GM10266 (cell line): ENCODE measurements at regions not wholly inside any gene's neighbourhood (a gene's known extent, or its start where the extent isn't known, plus 50 kb on each side); places are given as distances from the start of the nearest gene placed in this dataset.

Experiments used
- DNase-seq: peaks from one replicate; pipeline ENCODE4 v3.0.0; 2012; ENCODE audit errors: extremely low spot score
- TF ChIP-seq, protein P1 (sequence below): IDR thresholded peaks from 2 replicates; pipeline ENCODE4 v1.5.1; 2012; ENCODE audit warnings: mild to moderate bottlenecking, low read depth; ENCODE audit not compliant: control insufficient read depth, insufficient read depth; ENCODE audit errors: missing control alignments

DNA sequence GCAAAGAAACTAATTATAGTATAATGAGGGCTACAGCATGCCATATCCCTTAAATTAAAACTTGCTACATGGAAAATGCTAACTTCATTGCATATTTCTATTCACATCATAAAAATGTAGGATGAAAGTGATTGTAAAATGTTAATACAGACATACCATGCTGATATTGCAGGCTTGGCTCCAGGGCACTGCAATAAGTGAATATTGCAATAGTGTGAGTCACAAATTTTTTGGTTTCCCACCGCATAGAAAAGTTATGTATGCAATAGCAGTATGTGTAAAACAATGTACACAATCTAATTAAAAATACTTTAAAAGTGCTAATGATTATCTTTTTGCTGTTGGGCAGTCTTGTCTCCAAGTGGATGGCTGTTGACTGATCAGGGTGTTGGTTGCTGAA, 162.1 kb downstream of the CD8B2 start:
- TF ChIP-seq, protein P1, sequence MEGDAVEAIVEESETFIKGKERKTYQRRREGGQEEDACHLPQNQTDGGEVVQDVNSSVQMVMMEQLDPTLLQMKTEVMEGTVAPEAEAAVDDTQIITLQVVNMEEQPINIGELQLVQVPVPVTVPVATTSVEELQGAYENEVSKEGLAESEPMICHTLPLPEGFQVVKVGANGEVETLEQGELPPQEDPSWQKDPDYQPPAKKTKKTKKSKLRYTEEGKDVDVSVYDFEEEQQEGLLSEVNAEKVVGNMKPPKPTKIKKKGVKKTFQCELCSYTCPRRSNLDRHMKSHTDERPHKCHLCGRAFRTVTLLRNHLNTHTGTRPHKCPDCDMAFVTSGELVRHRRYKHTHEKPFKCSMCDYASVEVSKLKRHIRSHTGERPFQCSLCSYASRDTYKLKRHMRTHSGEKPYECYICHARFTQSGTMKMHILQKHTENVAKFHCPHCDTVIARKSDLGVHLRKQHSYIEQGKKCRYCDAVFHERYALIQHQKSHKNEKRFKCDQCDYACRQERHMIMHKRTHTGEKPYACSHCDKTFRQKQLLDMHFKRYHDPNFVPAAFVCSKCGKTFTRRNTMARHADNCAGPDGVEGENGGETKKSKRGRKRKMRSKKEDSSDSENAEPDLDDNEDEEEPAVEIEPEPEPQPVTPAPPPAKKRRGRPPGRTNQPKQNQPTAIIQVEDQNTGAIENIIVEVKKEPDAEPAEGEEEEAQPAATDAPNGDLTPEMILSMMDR: no peak
- DNase-seq: no peak

DNA sequence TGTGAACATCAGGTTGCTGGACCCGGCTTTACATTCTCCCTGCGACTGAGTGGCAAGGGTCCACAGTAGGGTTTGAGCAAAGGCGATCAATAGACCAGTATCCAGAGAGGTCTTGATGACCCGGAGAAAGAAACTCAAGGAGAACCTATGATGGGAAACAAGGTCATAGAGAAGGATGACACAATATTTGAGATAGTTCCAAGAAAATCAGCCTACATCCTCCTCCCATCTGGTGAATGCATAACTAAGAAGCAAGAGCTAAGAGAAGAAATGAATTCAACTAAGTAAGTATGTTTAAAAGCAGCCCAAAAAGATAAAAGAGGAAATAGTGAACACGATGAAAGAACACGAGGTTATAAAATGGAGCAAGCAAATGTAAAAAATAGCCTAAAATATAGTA, 166.3 kb downstream of the CD8B2 start:
- DNase-seq: no peak
- TF ChIP-seq, protein P1: no peak

DNA sequence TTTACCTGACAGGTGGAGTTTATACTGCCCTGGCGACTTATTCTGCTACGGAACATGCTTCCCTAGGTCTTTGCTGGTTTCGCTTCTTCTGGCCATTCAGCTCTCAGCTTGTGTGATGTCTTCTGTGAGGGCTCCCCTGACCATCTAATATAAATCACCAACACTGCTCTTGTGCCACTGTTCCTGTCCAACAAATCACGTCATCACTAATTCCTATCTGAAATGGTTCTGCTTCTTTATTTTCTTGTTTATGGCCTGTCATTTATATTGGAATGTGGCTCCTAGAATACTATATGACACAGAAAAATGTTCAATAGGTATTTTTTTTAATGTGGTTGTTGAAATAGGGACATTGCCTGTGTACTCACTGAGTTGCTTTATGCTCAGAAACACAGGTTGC, 171.5 kb downstream of the CD8B2 start:
- TF ChIP-seq, protein P1: no peak
- DNase-seq: no peak

DNA sequence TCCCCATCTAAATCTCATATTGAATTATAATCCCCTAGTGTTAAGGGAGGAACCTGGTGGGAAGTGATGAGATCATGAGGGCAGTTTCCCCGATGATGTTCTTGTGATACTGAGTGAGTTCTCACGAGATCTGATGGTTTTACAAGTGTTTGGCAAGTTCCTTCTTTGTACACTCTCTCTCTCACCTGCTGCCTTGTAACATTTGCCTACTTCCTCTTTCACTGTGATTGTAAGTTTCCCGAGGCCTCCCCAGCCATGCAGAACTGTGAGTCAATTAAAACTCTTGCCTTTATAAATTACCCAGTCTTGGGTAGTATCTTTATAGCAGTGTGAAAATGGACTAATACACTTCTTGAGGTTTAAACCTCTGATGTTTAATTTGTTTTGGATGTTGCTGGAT, 177.5 kb downstream of the CD8B2 start:
- no peak for DNase-seq
- TF ChIP-seq, protein P1: no peak

DNA sequence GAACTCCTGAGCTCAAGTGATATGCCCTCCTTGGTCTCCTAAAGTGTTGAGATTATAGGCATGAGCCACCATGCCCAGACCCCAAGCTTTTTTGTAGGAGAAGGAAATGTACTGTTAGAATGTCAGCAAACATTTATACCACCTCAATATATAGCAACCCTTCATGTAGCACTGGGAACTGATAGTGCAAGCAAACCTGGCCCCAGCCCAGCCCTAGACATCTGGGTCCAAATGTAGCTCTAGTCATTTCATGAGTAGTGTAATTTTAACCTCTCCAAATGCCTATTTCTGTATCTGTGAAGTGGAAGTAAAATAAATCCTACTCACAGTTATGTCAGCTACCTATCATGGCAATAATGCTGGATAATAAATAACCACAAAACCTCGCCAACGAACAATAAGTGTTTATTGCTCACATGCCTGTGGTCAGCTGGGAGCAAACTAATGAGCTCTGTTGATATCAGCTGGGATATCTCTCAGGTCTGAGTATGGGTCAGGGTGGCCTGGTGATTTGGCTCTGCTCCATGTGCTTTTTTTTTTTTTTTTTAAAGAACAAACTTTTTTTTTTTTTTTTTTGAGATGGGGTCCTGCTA, 180.4 kb downstream of the CD8B2 start:
- TF ChIP-seq, protein P1: no peak
- no peak for DNase-seq

DNA sequence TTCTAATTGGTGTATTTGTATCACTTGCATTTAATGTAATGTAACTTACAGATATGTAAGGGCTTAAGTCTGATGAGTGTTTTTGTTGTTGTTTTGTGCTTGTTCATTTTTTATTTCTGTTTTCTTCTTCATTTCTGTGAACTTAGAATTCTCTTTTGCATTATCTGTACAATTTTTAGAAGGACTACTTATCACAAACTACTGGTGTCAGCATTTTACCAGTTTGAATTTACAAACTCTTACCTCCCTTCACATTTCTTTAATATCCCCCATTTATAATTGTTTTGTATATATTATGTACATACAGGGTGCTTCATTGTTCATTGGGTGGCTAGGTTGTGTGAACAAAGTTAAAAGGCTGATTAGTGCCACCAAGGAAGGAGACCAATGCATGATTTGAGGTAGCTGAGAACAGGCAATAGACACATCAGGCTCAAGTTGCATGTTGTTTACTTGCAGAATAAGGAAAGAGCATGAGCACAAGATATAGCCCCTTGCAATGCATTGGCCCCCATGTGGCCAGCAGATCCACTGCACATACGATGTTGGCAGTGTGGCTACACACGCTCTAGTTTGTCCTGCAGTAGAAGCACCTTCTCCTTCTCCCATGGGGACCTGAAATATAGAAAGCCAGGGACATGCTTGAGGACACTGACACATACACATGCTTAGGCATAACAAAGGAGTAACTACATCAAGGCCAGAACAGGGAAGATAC, 198.2 kb downstream of the CD8B2 start:
- DNase-seq: no peak
- TF ChIP-seq, protein P1: no peak

DNA sequence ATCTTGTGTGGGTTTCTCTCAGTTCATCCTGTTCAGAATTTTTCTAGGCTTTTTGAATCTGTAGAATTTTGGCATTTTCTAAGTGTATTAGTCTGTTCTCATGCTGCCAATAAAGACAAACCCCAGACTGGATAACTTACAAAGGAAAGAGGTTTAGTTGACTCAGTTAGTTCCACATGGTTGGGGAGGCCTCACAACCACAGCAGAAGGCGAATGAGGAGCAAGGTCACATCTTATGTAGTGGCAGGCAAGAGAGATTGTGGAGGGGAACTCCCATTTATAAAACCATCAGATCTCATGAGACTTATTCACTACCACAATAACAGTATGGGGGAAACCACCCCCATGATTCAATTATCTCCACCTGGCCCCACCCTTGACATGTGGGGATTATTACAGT, 199.2 kb downstream of the ST6GAL2 start:
- TF ChIP-seq, protein P1: no peak

More for the DNA sequence above, 199.2 kb downstream of the ST6GAL2 start:
- DNase-seq: no peak
